Glutamatergic neuron (in vitro differentiated cells): ENCODE measurements at regions not wholly inside any gene's neighbourhood (a gene's known extent, or its start where the extent isn't known, plus 50 kb on each side); places are given as distances from the start of the nearest gene placed in this dataset.

Source experiments
- DNase-seq: peaks from one replicate; pipeline ENCODE4 v3.0.0; 2022
- H3K27ac Mint-ChIP-seq: one replicate; pipeline ENCODE4 v1.8.0; 2020; ENCODE audit warnings: mild to moderate bottlenecking, mixed read lengths, inconsistent platforms; ENCODE audit not compliant: unreplicated experiment
- H3K27me3 Mint-ChIP-seq: one replicate; pipeline ENCODE4 v1.8.0; 2020; ENCODE audit warnings: mild to moderate bottlenecking, moderate library complexity, mixed read lengths, inconsistent platforms; ENCODE audit not compliant: unreplicated experiment
- H3K36me3 Mint-ChIP-seq: one replicate; pipeline ENCODE4 v1.8.0; 2020; ENCODE audit warnings: mild to moderate bottlenecking, mixed read lengths, inconsistent platforms; ENCODE audit not compliant: unreplicated experiment
- H3K4me1 Mint-ChIP-seq: one replicate; pipeline ENCODE4 v1.8.0; 2020; ENCODE audit warnings: mild to moderate bottlenecking, low read depth, mixed read lengths, inconsistent platforms; ENCODE audit not compliant: unreplicated experiment
- H3K4me3 Mint-ChIP-seq: one replicate; pipeline ENCODE4 v1.8.0; 2020; ENCODE audit warnings: mild to moderate bottlenecking, mixed read lengths, inconsistent platforms; ENCODE audit not compliant: unreplicated experiment
- H3K9me3 Mint-ChIP-seq: one replicate; pipeline ENCODE4 v1.8.0; 2020; ENCODE audit warnings: mild to moderate bottlenecking, moderate library complexity, mixed read lengths, inconsistent platforms; ENCODE audit not compliant: unreplicated experiment
- TF ChIP-seq, protein P1 (sequence below): fragments of 200-600 bp; sonication (generic); IDR thresholded peaks from one replicate; pipeline ENCODE4 v1.5.0; 2021; ENCODE audit not compliant: partially characterized antibody, unreplicated experiment

GRCh38 chr4:17315459-17315858 is 196.4 kb downstream of the QDPR start:
- no peak for DNase-seq
- H3K9me3 Mint-ChIP-seq = no peaks in the 10 kb centered on the region
- H3K27me3 Mint-ChIP-seq = no peaks in the 10 kb centered on the region
- no peaks in the 10 kb centered on the region for H3K4me1 Mint-ChIP-seq
- H3K36me3 Mint-ChIP-seq = no peaks in the 10 kb centered on the region
- no peak overlapping the region for H3K4me3 Mint-ChIP-seq
- TF ChIP-seq, protein P1, sequence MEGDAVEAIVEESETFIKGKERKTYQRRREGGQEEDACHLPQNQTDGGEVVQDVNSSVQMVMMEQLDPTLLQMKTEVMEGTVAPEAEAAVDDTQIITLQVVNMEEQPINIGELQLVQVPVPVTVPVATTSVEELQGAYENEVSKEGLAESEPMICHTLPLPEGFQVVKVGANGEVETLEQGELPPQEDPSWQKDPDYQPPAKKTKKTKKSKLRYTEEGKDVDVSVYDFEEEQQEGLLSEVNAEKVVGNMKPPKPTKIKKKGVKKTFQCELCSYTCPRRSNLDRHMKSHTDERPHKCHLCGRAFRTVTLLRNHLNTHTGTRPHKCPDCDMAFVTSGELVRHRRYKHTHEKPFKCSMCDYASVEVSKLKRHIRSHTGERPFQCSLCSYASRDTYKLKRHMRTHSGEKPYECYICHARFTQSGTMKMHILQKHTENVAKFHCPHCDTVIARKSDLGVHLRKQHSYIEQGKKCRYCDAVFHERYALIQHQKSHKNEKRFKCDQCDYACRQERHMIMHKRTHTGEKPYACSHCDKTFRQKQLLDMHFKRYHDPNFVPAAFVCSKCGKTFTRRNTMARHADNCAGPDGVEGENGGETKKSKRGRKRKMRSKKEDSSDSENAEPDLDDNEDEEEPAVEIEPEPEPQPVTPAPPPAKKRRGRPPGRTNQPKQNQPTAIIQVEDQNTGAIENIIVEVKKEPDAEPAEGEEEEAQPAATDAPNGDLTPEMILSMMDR = no peak
- no peak overlapping the region for H3K27ac Mint-ChIP-seq

- H3K9me3 Mint-ChIP-seq = no peaks in the 10 kb centered on the region
- no peak overlapping the region for H3K27ac Mint-ChIP-seq
- H3K4me1 Mint-ChIP-seq = no peaks in the 10 kb centered on the region
- TF ChIP-seq, protein P1 = no peak
- no peaks in the 10 kb centered on the region for H3K27me3 Mint-ChIP-seq
- H3K36me3 Mint-ChIP-seq = no peaks in the 10 kb centered on the region
- no peak overlapping the region for H3K4me3 Mint-ChIP-seq
- DNase-seq = no peak
Measured at GRCh38 chr4:17313194-17313593, 198.7 kb downstream of the QDPR start.

- DNase-seq = no peak
- no peaks in the 10 kb centered on the region for H3K9me3 Mint-ChIP-seq
- H3K27ac Mint-ChIP-seq = no peak overlapping the region
- no peaks in the 10 kb centered on the region for H3K36me3 Mint-ChIP-seq
- TF ChIP-seq, protein P1 = no peak
- H3K4me1 Mint-ChIP-seq = no peaks in the 10 kb centered on the region
- no peak overlapping the region for H3K4me3 Mint-ChIP-seq
- H3K27me3 Mint-ChIP-seq = no peaks in the 10 kb centered on the region
Measured at GRCh38 chr4:17310269-17310652, 201.6 kb downstream of the QDPR start.

GRCh38 chr4:17309567-17310268 is 202.2 kb downstream of the QDPR start:
- no peaks in the 10 kb centered on the region for H3K9me3 Mint-ChIP-seq
- no peaks in the 10 kb centered on the region for H3K4me1 Mint-ChIP-seq
- no peak overlapping the region for H3K27ac Mint-ChIP-seq
- H3K4me3 Mint-ChIP-seq = no peak overlapping the region
- H3K27me3 Mint-ChIP-seq = no peaks in the 10 kb centered on the region
- DNase-seq = no peak
- H3K36me3 Mint-ChIP-seq = no peaks in the 10 kb centered on the region
- TF ChIP-seq, protein P1 = no peak

DNA sequence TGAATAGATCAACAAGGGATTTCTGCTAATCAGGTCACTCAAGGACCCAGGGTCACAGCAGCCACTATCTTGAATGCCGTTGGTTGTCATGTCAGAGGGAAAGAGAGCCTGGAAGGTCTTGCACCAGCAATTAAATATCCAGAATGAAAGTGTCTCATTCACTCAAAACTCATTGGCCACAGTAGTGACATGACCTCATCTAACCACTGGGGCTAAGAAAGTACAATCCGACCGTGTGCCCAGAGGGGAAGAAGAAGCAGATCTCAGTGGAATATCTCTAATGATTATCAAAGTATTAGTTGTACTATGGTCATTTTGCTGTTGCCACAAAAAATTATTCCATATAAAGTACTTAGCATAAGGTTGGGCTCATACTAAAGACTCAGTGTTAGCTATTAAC is 210.0 kb downstream of the QDPR start:
- no peak for DNase-seq
- H3K4me1 Mint-ChIP-seq = no peaks in the 10 kb centered on the region
- H3K27me3 Mint-ChIP-seq = no peaks in the 10 kb centered on the region
- TF ChIP-seq, protein P1 = no peak
- H3K27ac Mint-ChIP-seq = no peak overlapping the region
- no peak overlapping the region for H3K4me3 Mint-ChIP-seq
- H3K9me3 Mint-ChIP-seq = peaks cover 1% of the 10 kb centered on the region
- H3K36me3 Mint-ChIP-seq = no peaks in the 10 kb centered on the region
